IMR-90 (cell line): ENCODE measurements at regions not wholly inside any gene's neighbourhood (a gene's known extent, or its start where the extent isn't known, plus 50 kb on each side); places are given as distances from the start of the nearest gene placed in this dataset.

Experiments
- FOS ChIP-seq: fragments of 150-350 bp; IDR thresholded peaks from 2 replicates; pipeline ENCODE4 v1.6.1; 2016; ENCODE audit warnings: low read depth, low read length
- MAZ ChIP-seq: IDR thresholded peaks from 2 replicates; pipeline ENCODE4 v1.6.1; 2012; ENCODE audit warnings: low read depth, mild to moderate bottlenecking, low read length, improper control_type of control experiment, moderate library complexity, borderline replicate concordance
- MXI1 ChIP-seq: IDR thresholded peaks from 2 replicates; pipeline ENCODE4 v1.6.1; 2012; ENCODE audit warnings: low read depth, mild to moderate bottlenecking, low read length, moderate library complexity, borderline replicate concordance
- NFE2L2 ChIP-seq: fragments of 150-350 bp; IDR thresholded peaks from 2 replicates; pipeline ENCODE4 v1.6.1; 2016; ENCODE audit warnings: low read depth, mild to moderate bottlenecking, low read length
- POLR2A ChIP-seq: IDR thresholded peaks from 2 replicates; pipeline ENCODE4 v1.6.1; 2012; ENCODE audit warnings: mild to moderate bottlenecking, low read depth, low read length
- RAD21 ChIP-seq: IDR thresholded peaks from 2 replicates; pipeline ENCODE4 v1.6.1; 2012; ENCODE audit warnings: low read length, improper control_type of control experiment
- SMC3 ChIP-seq: fragments of 150-350 bp; IDR thresholded peaks from 2 replicates; pipeline ENCODE4 v1.6.1; 2016; ENCODE audit warnings: low read depth, mild to moderate bottlenecking, antibody characterized with exemption, low read length, moderate library complexity
- TF ChIP-seq, protein P1 (sequence below): fragments of 150-350 bp; IDR thresholded peaks from 2 replicates; pipeline ENCODE4 v1.6.1; 2016; ENCODE audit warnings: low read depth, mild to moderate bottlenecking, low read length, moderate library complexity, borderline replicate concordance
- TF ChIP-seq, protein P2 (sequence below): conservative IDR thresholded peaks from 2 replicates; pipeline ENCODE4 v1.5.1; 2012; ENCODE audit warnings: mild to moderate bottlenecking, low read depth, low read length, improper control_type of control experiment
- TF ChIP-seq, protein P3 (sequence below): fragments of 150-350 bp; IDR thresholded peaks from 2 replicates; pipeline ENCODE4 v1.6.1; 2017; ENCODE audit warnings: mild to moderate bottlenecking, antibody characterized with exemption, low read length, low read depth

DNA sequence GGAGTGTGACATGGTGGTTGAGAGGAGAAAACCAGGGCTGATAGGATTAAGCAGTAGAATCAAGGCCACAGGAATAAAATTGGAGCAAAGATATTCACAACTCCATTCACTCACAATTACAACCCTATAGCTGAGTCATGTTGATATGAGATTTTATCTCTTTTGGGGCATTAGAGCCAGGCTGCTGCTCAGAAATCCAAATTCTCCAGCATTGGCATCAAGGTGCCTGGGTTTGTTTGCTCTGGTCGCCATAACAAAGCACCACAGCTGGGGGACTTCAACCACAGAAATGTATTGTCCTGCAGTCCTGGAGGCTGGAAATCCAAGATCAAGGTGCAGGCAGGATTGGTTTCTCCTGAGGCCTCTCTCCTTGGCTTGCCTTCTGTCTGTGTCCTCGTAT, 52.5 kb upstream of the GRB10 start:
- TF ChIP-seq, protein P1, sequence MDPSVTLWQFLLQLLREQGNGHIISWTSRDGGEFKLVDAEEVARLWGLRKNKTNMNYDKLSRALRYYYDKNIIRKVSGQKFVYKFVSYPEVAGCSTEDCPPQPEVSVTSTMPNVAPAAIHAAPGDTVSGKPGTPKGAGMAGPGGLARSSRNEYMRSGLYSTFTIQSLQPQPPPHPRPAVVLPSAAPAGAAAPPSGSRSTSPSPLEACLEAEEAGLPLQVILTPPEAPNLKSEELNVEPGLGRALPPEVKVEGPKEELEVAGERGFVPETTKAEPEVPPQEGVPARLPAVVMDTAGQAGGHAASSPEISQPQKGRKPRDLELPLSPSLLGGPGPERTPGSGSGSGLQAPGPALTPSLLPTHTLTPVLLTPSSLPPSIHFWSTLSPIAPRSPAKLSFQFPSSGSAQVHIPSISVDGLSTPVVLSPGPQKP: no peak
- TF ChIP-seq, protein P2, sequence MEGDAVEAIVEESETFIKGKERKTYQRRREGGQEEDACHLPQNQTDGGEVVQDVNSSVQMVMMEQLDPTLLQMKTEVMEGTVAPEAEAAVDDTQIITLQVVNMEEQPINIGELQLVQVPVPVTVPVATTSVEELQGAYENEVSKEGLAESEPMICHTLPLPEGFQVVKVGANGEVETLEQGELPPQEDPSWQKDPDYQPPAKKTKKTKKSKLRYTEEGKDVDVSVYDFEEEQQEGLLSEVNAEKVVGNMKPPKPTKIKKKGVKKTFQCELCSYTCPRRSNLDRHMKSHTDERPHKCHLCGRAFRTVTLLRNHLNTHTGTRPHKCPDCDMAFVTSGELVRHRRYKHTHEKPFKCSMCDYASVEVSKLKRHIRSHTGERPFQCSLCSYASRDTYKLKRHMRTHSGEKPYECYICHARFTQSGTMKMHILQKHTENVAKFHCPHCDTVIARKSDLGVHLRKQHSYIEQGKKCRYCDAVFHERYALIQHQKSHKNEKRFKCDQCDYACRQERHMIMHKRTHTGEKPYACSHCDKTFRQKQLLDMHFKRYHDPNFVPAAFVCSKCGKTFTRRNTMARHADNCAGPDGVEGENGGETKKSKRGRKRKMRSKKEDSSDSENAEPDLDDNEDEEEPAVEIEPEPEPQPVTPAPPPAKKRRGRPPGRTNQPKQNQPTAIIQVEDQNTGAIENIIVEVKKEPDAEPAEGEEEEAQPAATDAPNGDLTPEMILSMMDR: no peak
- no peak for TF ChIP-seq POLR2A
- TF ChIP-seq, protein P3, sequence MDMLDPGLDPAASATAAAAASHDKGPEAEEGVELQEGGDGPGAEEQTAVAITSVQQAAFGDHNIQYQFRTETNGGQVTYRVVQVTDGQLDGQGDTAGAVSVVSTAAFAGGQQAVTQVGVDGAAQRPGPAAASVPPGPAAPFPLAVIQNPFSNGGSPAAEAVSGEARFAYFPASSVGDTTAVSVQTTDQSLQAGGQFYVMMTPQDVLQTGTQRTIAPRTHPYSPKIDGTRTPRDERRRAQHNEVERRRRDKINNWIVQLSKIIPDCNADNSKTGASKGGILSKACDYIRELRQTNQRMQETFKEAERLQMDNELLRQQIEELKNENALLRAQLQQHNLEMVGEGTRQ: no peak
- TF ChIP-seq MAZ: no peak
- TF ChIP-seq RAD21: no peak
- TF ChIP-seq NFE2L2: no peak
- no peak for TF ChIP-seq MXI1
- TF ChIP-seq FOS: no peak
- no peak for TF ChIP-seq SMC3
